ENCODE measurements at regions not wholly inside any gene's neighbourhood (a gene's known extent, or its start where the extent isn't known, plus 50 kb on each side); places are given as distances from the start of the nearest gene placed in this dataset.

DNA sequence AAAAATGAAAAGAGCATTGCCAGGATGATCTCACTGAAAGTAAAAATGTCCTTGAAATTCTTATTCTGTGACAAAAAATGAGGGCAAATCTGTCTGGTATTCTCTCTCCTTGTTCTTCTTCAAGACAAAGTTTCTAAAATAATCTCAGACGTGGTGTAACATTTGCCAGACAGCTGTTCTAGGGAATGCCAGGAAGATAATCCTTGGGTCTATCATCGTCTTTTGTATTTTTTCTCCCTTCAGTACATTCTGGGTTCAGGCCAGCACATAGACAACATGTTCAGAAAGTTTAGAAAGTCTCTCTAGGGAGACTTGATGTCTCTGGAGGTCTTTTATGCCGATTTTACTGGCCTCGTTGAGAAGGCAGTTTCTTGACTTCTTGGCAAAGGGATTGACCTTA lies 121.2 kb upstream of the HES1 start:
- no peaks in the 10 kb centered on the region for H3K36me3 ChIP-seq
- H3K4me3 ChIP-seq, result no peak overlapping the region
- peaks cover 0 to 15% (median 7%) of the 10 kb centered on the region in 6 donors for H3K4me1 ChIP-seq
- H3K27ac ChIP-seq, result no peak overlapping the region
- intact Hi-C loops (cut with DNase I; ENCODE audit: low total_unique reads), result no loop called here
- H3K9me3 ChIP-seq, result no peaks in the 10 kb centered on the region
- TF ChIP-seq POLR2A (IDR thresholded peaks at IDR 0.05) (no peak), POLR2AphosphoS5 (IDR thresholded peaks at IDR 0.05) (no peak)
- TF ChIP-seq, protein P1, sequence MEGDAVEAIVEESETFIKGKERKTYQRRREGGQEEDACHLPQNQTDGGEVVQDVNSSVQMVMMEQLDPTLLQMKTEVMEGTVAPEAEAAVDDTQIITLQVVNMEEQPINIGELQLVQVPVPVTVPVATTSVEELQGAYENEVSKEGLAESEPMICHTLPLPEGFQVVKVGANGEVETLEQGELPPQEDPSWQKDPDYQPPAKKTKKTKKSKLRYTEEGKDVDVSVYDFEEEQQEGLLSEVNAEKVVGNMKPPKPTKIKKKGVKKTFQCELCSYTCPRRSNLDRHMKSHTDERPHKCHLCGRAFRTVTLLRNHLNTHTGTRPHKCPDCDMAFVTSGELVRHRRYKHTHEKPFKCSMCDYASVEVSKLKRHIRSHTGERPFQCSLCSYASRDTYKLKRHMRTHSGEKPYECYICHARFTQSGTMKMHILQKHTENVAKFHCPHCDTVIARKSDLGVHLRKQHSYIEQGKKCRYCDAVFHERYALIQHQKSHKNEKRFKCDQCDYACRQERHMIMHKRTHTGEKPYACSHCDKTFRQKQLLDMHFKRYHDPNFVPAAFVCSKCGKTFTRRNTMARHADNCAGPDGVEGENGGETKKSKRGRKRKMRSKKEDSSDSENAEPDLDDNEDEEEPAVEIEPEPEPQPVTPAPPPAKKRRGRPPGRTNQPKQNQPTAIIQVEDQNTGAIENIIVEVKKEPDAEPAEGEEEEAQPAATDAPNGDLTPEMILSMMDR (IDR thresholded peaks at IDR 0.05 in 8 of 11, conservative IDR thresholded peaks at IDR 0.05 in 3 of 11), result no peak
- 89 to 93% (median 90%) methylated on average over 4 of the region's 4 CpGs for WGBS, 5 donors
- DNase-seq, result no peak
- H3K27me3 ChIP-seq (replicated peaks in 1 of 7), result no peaks in the 10 kb centered on the region

DNA sequence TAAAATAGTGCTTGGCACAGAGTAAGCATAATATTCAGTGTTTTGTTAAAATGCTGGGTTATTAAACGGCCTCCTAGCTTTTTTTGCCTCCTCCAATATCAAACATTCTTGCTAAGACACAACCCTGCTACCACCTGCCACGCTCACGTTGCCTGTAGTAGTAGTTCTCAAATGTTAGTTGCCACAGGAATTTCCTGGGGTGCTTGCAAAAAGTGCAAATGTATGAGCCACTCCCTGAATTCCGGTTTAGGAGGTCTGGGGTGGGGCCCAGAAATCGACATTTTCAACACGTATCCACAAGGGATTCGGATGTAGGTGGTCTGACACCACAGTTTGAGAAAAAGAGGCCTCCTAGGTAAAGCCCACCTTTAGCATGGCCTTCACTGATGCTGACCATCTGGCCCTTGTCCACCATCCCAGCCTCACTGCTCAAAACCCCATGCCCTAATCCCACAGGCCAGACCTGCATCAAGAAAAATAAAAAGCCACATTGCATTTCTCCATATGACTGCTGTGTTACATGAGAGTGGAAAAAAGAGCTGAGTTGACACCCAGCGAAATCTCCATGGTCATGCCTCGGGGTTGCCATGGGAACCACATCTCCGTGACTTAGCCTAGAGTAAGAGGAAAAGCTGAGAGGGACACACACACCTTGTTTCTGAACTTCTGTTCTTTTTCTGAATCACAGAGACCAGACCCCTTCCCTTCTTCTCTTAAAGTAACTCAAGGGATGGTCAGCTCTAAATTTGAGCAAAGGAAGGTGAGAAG lies 116.4 kb upstream of the HES1 start:
- intact Hi-C loops (cut with DNase I; ENCODE audit: low total_unique reads), result no loop called here
- Histone ChIP-seq H3K4me1 (no peaks in the 10 kb centered on the region), H3K36me3 (no peaks in the 10 kb centered on the region), H3K9me3 (no peaks in the 10 kb centered on the region), H3K27me3 (replicated peaks in 1 of 7) (no peaks in the 10 kb centered on the region), H3K27ac (no peak overlapping the region), H3K4me3 (no peak overlapping the region)
- no peak for DNase-seq
- TF ChIP-seq POLR2AphosphoS5 (IDR thresholded peaks at IDR 0.05) (no peak), POLR2A (IDR thresholded peaks at IDR 0.05) (no peak)
- TF ChIP-seq, protein P1 (IDR thresholded peaks at IDR 0.05 in 8 of 11, conservative IDR thresholded peaks at IDR 0.05 in 3 of 11), result no peak
- 88 to 95% (median 89%) methylated on average over 10 of the region's 10 CpGs for WGBS, 5 donors

DNA sequence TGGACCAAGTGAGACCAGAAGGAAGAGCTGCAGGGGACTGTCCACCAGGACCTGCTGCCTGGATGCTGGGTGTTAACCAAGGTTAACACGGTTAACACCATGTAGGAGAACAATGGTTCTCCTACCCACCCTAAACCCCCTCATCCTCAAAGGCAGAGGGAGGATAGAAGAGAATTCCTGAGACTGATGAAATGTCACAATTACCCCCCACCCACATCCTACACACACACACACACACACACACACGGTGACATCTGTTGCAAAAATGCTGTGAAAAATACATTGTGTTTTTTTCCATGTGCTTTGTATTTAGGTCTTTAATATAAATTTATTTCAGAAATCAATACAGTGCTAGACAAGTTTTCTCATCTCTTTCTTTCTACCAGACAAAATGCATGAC lies 113.9 kb upstream of the HES1 start:
- DNase-seq, result no peak
- H3K4me3 ChIP-seq, result no peak overlapping the region
- 81 to 97% (median 88%) methylated on average over 2 of the region's 2 CpGs for WGBS, 5 donors
- no peak for TF ChIP-seq POLR2AphosphoS5 (IDR thresholded peaks at IDR 0.05)
- no peak for TF ChIP-seq POLR2A (IDR thresholded peaks at IDR 0.05)
- TF ChIP-seq, protein P1 (IDR thresholded peaks at IDR 0.05 in 8 of 11, conservative IDR thresholded peaks at IDR 0.05 in 3 of 11), result no peak
- H3K27ac ChIP-seq, result no peak overlapping the region
- no peaks in the 10 kb centered on the region for H3K36me3 ChIP-seq
- no peaks in the 10 kb centered on the region for H3K9me3 ChIP-seq
- intact Hi-C loops (cut with DNase I; ENCODE audit: low total_unique reads), result no loop called here
- no peaks in the 10 kb centered on the region for H3K4me1 ChIP-seq
- no peaks in the 10 kb centered on the region for H3K27me3 ChIP-seq (replicated peaks in 1 of 7)

DNA sequence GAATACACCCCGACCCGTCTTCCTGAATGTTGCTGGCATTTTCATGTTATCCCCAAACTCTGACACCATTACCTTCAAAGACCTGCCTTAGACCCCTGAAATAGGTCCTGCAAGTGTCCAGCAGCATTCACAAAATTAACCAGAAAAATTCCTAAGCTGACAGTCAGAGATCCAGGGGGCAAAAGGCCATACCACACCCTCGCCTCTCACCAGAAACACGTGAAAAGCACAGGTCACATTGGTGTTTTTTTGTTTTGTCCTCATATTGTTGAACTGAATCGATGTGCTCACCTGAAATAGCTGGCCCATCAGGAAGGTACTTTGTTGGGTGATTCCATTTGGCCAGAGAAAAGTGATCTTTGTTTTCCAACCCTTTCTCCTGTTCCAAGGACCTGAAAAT lies 113.1 kb upstream of the HES1 start:
- TF ChIP-seq POLR2AphosphoS5 (IDR thresholded peaks at IDR 0.05), result no peak
- TF ChIP-seq, protein P1 (IDR thresholded peaks at IDR 0.05 in 8 of 11, conservative IDR thresholded peaks at IDR 0.05 in 3 of 11), result no peak
- TF ChIP-seq POLR2A (IDR thresholded peaks at IDR 0.05), result no peak

More for the DNA sequence above, 113.1 kb upstream of the HES1 start:
- WGBS, 5 donors, result 81 to 93% (median 87%) methylated on average over 5 of the region's 5 CpGs
- no peak overlapping the region for H3K4me3 ChIP-seq
- no peak for DNase-seq
- H3K36me3 ChIP-seq, result no peaks in the 10 kb centered on the region
- H3K27ac ChIP-seq, result no peak overlapping the region
- H3K4me1 ChIP-seq, result no peaks in the 10 kb centered on the region
- H3K27me3 ChIP-seq (replicated peaks in 1 of 7), result no peaks in the 10 kb centered on the region
- no peaks in the 10 kb centered on the region for H3K9me3 ChIP-seq
- intact Hi-C loops (cut with DNase I; ENCODE audit: low total_unique reads), result no loop called here
